CD4-positive, alpha-beta T cell treated with Interleukin-10 for 1 hour (primary cell): ENCODE measurements at regions not wholly inside any gene's neighbourhood (a gene's known extent, or its start where the extent isn't known, plus 50 kb on each side); places are given as distances from the start of the nearest gene placed in this dataset.

ENCODE experiments used
- DNase-seq: peaks from one replicate; pipeline ENCODE4 v3.0.0-alpha.2; 2020

DNA sequence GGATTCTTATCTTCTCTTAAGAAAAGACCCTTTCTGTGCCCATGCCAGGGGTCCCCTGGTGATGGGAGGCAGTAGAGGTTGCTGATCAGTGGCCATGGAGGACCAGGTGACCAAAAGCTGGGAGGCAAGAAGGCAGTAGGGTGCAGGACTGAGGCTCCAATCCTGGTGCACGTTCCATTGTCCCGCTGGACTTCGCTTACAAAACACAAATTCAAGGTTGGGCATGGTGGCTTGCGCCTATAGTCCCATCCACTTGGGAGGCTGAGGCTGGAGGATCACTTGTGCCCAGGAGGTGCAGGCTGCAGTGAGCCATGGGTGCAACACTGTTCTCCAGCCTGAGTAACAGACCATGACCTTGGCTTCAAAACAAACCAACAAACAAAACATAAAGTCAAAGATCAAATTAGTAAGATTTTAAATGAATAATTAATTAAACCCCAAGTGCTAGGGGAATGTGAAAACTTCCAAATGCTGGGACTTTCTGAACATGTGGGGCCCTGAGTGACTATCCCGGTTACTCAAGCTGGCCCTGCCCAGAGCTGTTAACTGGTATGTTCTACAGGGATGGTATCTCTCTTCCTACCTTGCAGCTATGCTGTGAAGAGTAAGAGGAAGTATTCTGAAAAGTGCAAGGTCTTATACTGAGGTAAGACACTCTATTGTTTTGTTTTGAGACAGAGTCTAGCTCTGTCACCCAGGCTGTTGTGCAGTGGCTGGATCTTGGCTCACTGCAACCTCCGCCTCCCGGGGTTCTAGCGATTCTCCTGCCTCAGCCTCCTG is 97.6 kb downstream of the LYZL2 start:
- DNase-seq = no peak

DNA sequence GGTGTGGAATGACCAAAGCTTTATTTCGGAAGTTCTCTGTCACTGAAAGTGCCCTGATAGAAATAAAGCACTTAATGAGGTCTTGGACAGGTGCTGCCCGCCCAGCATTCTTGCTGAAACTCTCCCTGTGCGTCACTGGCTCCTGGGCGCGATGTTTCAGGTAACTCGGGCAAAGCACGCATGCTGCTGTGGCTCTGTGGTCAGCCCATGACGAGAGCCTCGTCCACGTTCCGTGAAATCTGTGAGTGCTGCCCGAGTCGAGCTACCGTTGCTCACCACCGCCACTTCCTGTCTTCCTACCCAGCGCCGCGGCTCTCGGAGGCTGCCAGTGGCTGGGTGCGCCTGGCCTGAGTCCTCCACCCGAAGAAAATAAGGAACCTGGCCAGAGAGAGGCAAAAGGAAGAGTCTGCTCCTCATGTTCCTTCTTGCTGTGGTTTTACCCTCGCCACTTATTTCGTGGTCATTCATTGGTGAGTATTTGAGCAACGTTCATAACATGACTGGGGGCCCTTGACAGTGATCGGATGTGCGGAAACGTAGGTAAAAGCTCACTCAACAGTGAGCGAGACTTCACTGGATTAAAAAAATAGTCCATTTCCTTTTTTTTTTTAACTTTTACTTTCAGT is 95.5 kb downstream of the MAP3K8 start:
- DNase-seq = peak; percentile 84

DNA sequence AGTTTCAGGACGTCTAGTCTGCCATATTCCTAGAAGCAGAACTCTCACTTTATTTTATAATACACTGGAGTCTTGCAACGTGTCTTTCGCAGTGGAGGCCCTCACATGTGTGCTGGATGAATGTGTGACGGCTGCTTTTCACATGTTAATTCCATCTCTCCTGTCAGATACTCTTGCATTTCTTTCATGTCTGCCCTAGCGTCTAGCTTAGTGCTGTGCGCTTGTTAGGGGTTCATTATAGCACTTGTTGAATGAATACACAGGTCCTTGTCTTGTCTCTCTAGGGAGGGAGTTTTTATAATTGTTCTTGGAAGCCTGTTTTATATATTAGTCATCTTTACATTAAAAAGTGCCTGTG is 94.4 kb downstream of the MAP3K8 start:
- no peak for DNase-seq

DNA sequence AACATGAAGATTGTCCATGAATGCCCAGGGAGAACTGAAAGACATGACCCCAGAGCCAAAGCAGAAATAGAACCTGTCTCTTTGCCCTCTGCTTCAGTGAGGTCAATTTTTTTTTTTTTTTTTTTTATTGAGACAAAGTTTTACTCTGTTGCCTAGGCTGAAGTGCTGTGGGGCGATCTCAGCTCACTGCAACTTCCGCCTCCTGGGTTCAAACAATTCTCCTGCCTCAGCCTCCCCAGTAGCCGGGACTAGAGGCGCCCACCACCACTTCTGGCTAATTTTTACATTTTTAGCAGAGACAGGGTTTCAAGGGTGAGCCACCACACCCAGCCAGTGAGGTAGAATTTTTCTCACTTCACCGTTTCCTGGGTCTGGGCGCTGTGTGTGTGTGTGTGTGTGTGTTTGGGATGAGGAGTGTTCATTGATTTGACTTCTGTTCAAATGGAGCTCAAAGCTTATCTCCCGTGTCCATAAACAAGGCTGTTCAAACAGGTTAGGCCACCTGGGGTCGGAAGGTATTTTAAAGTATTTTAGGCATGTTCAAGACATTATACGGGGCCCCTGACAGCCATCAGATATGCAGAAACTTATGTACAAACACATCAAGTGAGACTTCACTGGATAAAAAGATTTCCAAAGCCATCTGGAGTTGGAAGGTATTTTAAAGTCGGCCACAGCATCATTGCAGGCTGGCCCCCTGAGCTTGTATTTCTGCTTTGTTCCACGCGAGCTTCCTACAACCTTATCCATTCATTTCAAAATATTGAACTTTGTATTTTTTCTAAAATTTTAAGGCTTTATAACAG is 93.8 kb downstream of the MAP3K8 start:
- DNase-seq = peak; percentile 48

DNA sequence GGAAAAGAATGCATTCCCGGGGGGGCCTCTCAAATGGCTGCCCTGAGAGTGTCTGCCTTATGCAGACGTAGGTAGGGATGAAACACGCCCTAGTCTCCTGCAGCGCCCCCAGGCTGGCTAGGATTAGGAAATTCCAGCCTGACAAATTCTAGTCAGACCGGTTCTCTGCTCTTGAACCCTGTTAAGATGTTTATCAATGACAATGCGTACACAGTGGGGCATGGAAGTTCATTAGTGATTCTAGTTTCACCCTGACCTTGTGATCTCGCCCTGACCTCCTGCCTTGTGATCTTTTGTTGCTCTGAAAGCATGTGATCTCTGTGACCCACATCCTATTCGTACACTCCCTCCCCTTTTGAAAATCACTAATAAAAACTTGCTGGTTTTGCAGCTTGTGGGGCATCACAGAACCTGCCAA is 88.7 kb downstream of the MAP3K8 start:
- peak; percentile 54 for DNase-seq

DNA sequence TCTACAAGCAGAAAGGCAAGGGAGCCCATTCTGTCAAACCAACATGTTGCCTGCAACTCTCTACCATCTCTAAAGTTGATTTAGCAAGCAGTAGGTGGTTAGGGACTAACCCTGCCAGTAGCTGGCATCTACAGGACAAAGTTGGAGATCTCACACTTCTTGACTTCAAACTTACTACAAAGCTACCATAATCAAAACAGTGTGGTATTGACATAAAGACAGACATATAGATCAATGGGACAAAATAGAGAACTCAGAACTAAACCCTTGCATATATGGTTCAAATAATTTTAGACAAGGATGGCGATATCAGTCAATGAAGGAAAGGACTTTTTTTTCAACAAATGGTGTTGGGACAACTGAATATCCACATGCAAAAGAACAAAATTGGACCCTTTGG is 84.9 kb downstream of the MAP3K8 start:
- DNase-seq = no peak
